Keratinocyte (primary cell): ENCODE measurements at regions not wholly inside any gene's neighbourhood (a gene's known extent, or its start where the extent isn't known, plus 50 kb on each side); places are given as distances from the start of the nearest gene placed in this dataset.

Experiments
- DNase-seq: peaks from one replicate; pipeline ENCODE4 v3.0.0-alpha.2; 2011; ENCODE audit warnings: low read depth, missing footprints, low spot score
- FAIRE-seq: peaks from 2 replicates; lab custom pipeline; 2011; peaks lifted over from hg19 to GRCh38; lab: Jason Lieb, UNC
- H2AFZ ChIP-seq: 2 replicates; pipeline ENCODE4 v1.6.0; 2012; ENCODE audit warnings: low read length, control low read depth, inconsistent platforms; ENCODE audit not compliant: control insufficient read depth
- H3K27ac ChIP-seq: 2 replicates; pipeline ENCODE4 v1.5.1; 2011; ENCODE audit warnings: low read length; ENCODE audit not compliant: control insufficient read depth, insufficient read depth
- H3K27me3 ChIP-seq: 3 replicates; pipeline ENCODE4 v1.6.0; 2011; ENCODE audit warnings: low read length; ENCODE audit not compliant: control insufficient read depth, insufficient read depth; ENCODE audit errors: extremely low read depth
- H3K36me3 ChIP-seq, 2 experiments: 2 replicates in 1 of 2; 3 replicates in 1 of 2; pipeline ENCODE4 v1.5.1; 2011; ENCODE audit warnings: low read length in 2 of 2, mild to moderate bottlenecking in 1 of 2; ENCODE audit not compliant: control insufficient read depth in 2 of 2, insufficient read depth in 2 of 2; ENCODE audit errors: extremely low read depth in 1 of 2
- H3K4me1 ChIP-seq: 3 replicates; pipeline ENCODE4 v1.5.1; 2011; ENCODE audit warnings: low read length; ENCODE audit not compliant: control insufficient read depth, insufficient read depth; ENCODE audit errors: extremely low read depth
- H3K4me2 ChIP-seq: 3 replicates; pipeline ENCODE4 v1.6.0; 2011; ENCODE audit warnings: low read depth, low read length; ENCODE audit not compliant: control insufficient read depth, insufficient read depth; ENCODE audit errors: extremely low read depth
- H3K4me3 ChIP-seq, 3 experiments: fragments of 200-600 bp in 1 of 3; sonication (generic) in 1 of 3; 2 replicates in 2 of 3; 3 replicates in 1 of 3; pipeline ENCODE4 v1.5.1; 2011 to 2016; ENCODE audit warnings: low read length in 3 of 3, mild to moderate bottlenecking in 3 of 3, control low read depth in 2 of 3, inconsistent platforms in 1 of 3, low read depth in 1 of 3, mixed read lengths in 1 of 3, mixed run types in 1 of 3, moderate library complexity in 1 of 3; ENCODE audit not compliant: control insufficient read depth in 2 of 3, insufficient read depth in 2 of 3; ENCODE audit errors: extremely low read depth in 1 of 3
- H3K79me2 ChIP-seq: 2 replicates; pipeline ENCODE4 v1.6.0; 2012; ENCODE audit warnings: low read length; ENCODE audit not compliant: control insufficient read depth, insufficient read depth
- H3K9ac ChIP-seq: 3 replicates; pipeline ENCODE4 v1.6.0; 2011; ENCODE audit warnings: low read length; ENCODE audit not compliant: control insufficient read depth, insufficient read depth; ENCODE audit errors: extremely low read depth
- H3K9me1 ChIP-seq: 3 replicates; pipeline ENCODE4 v1.6.0; 2011; ENCODE audit warnings: low read length; ENCODE audit not compliant: control insufficient read depth, insufficient read depth; ENCODE audit errors: extremely low read depth
- H3K9me3 ChIP-seq: 2 replicates; pipeline ENCODE4 v1.5.1; 2012; ENCODE audit warnings: low read depth, low read length; ENCODE audit not compliant: control insufficient read depth
- H4K20me1 ChIP-seq: 3 replicates; pipeline ENCODE4 v1.6.0; 2011; ENCODE audit warnings: low read length; ENCODE audit not compliant: control insufficient read depth, insufficient read depth; ENCODE audit errors: extremely low read depth
- CTCF ChIP-seq, 3 experiments: IDR thresholded peaks in 1 of 3; conservative IDR thresholded peaks in 1 of 3; optimal IDR thresholded peaks in 1 of 3; 2 replicates in 2 of 3; 3 replicates in 1 of 3; pipeline versions ENCODE3 to v1.5.1; 2011; ENCODE audit warnings: low read length in 3 of 3, mild to moderate bottlenecking in 3 of 3, moderate library complexity in 2 of 3, control low read depth in 1 of 3, inconsistent platforms in 1 of 3; ENCODE audit not compliant: insufficient read depth in 2 of 3; ENCODE audit errors: extremely low read depth in 1 of 3
- EZH2 ChIP-seq: IDR thresholded peaks from one replicate; pipeline ENCODE4 v1.6.1; 2012; ENCODE audit warnings: inconsistent platforms, mild to moderate bottlenecking, low read length, moderate library complexity
- dilution Hi-C: fragments of 300-500 bp; cut with MboI; formaldehyde crosslinking; loops from one replicate; pipeline ENCODE4 v1.7.0; 2020; ENCODE audit warnings: low sequenced_read_pairs; ENCODE audit not compliant: extremely low pct_ligation_motif_present

- DNase-seq (no peak), FAIRE-seq (no peak)
- TF ChIP-seq EZH2 (no peak), CTCF (optimal IDR thresholded peaks at IDR 0.05 in 1 of 3, IDR thresholded peaks at IDR 0.05 in 1 of 3, conservative IDR thresholded peaks at IDR 0.05 in 1 of 3; ENCODE audit: extremely low read depth in 1 of 3, insufficient read depth in 2 of 3, low read length in 3 of 3) (no peak)
- H2AFZ ChIP-seq, result no peak overlapping the region
- H3K79me2 ChIP-seq, result no peaks in the 10 kb centered on the region
- no peak overlapping the region for H3K4me3 ChIP-seq
- H3K27me3 ChIP-seq, result no peaks in the 10 kb centered on the region
- no peak overlapping the region for H3K27ac ChIP-seq
- H4K20me1 ChIP-seq, result no peaks in the 10 kb centered on the region
- dilution Hi-C loops, result no loop called here
- H3K4me2 ChIP-seq, result no peak overlapping the region
- H3K9ac ChIP-seq, result no peak overlapping the region
- H3K4me1 ChIP-seq, result no peaks in the 10 kb centered on the region
- H3K9me3 ChIP-seq, result no peaks in the 10 kb centered on the region
- H3K36me3 ChIP-seq, result no peaks in the 10 kb centered on the region
- no peaks in the 10 kb centered on the region for H3K9me1 ChIP-seq
Observed at GRCh38 chr9:75653750-75654149, 236.7 kb upstream of the PCSK5 start.

GRCh38 chr9:75657015-75657414 lies 233.5 kb upstream of the PCSK5 start:
- Histone ChIP-seq H3K9ac (no peak overlapping the region), H3K9me3 (no peaks in the 10 kb centered on the region), H3K9me1 (no peaks in the 10 kb centered on the region), H3K79me2 (no peaks in the 10 kb centered on the region), H2AFZ (no peak overlapping the region), H3K4me1 (no peaks in the 10 kb centered on the region), H3K4me3 (no peak overlapping the region), H3K36me3 (no peaks in the 10 kb centered on the region), H4K20me1 (no peaks in the 10 kb centered on the region), H3K4me2 (no peak overlapping the region), H3K27me3 (no peaks in the 10 kb centered on the region), H3K27ac (no peak overlapping the region)
- DNase-seq (no peak), FAIRE-seq (no peak)
- TF ChIP-seq EZH2, result no peak
- TF ChIP-seq CTCF (optimal IDR thresholded peaks at IDR 0.05 in 1 of 3, IDR thresholded peaks at IDR 0.05 in 1 of 3, conservative IDR thresholded peaks at IDR 0.05 in 1 of 3; ENCODE audit: extremely low read depth in 1 of 3, insufficient read depth in 2 of 3, low read length in 3 of 3), result no peak
- dilution Hi-C loops, result no loop called here
